Esophagus squamous epithelium (tissue), 4 donors: ENCODE measurements at regions not wholly inside any gene's neighbourhood (a gene's known extent, or its start where the extent isn't known, plus 50 kb on each side); places are given as distances from the start of the nearest gene placed in this dataset.

ENCODE experiments used
- CTCF ChIP-seq, 6 experiments: fragments of 450-650 bp in 4 of 6; fragments of 200-600 bp in 2 of 6; sonication (generic) in 2 of 6; IDR thresholded peaks; one replicate each; pipeline ENCODE4 v1.5.1; 2016 to 2019; ENCODE audit warnings: antibody characterized with exemption in 6 of 6, mild to moderate bottlenecking in 4 of 6, moderate library complexity in 4 of 6
- POLR2A ChIP-seq, 4 donors: fragments of 450-650 bp; IDR thresholded peaks; one replicate each; pipeline ENCODE4 v1.6.1; 2017; ENCODE audit warnings: antibody characterized with exemption in 4 of 4, mild to moderate bottlenecking in 4 of 4, moderate library complexity in 3 of 4

GRCh38 chr18:67728364-67728763 lies 211.8 kb upstream of the DSEL start:
- TF ChIP-seq POLR2A (IDR thresholded peaks at IDR 0.05), result no peak
- TF ChIP-seq CTCF (IDR thresholded peaks at IDR 0.05), result no peak
